Gastroesophageal sphincter (tissue), 4 donors: ENCODE measurements at regions not wholly inside any gene's neighbourhood (a gene's known extent, or its start where the extent isn't known, plus 50 kb on each side); places are given as distances from the start of the nearest gene placed in this dataset.
"Not testable (repeated sequence)": the region's sequence is repeated elsewhere in the genome, so short reads cannot be mapped to it uniquely, and the experiment has no call there.

Experiments used
- ATAC-seq: fragments of 150-250 bp; one replicate; pipeline ENCODE4 v1.9.1; 2016; ENCODE audit warnings: mild to moderate bottlenecking, moderate library complexity
- H3K27ac ChIP-seq, 4 donors: fragments of 200-600 bp; sonication (generic) in 3 of 4; 1 replicate in 3 of 4; 2 replicates in 1 of 4; pipeline ENCODE4 v1.5.1; 2016 to 2019
- H3K27me3 ChIP-seq: fragments of 200-600 bp; sonication (generic); one replicate; pipeline ENCODE4 v1.5.1; 2019
- H3K36me3 ChIP-seq, 2 donors: fragments of 200-600 bp; sonication (generic); one replicate each; pipeline ENCODE4 v1.5.1; 2019; ENCODE audit warnings: control low read depth in 1 of 2
- H3K4me1 ChIP-seq, 3 donors: fragments of 200-600 bp; sonication (generic); 1 replicate in 2 of 3; 2 replicates in 1 of 3; pipeline ENCODE4 v1.5.1; 2016 to 2019; ENCODE audit warnings: control low read depth in 2 of 3
- H3K4me3 ChIP-seq, 2 donors: fragments of 200-600 bp; sonication (generic); one replicate each; pipeline ENCODE4 v1.5.1; 2019; ENCODE audit warnings: mild to moderate bottlenecking in 1 of 2, moderate library complexity in 1 of 2
- H3K9me3 ChIP-seq, 3 donors: fragments of 200-600 bp; sonication (generic); one replicate each; pipeline ENCODE4 v1.5.1; 2017 to 2019; ENCODE audit warnings: control low read depth in 2 of 3
- EP300 ChIP-seq: sonication (generic); formaldehyde crosslinking; IDR thresholded peaks from one replicate; pipeline ENCODE4 v1.6.1; 2017; ENCODE audit warnings: antibody characterized with exemption, mild to moderate bottlenecking
- POLR2A ChIP-seq, 2 donors: fragments of 450-650 bp; IDR thresholded peaks; one replicate each; pipeline ENCODE4 v1.6.1; 2017; ENCODE audit warnings: antibody characterized with exemption in 2 of 2, mild to moderate bottlenecking in 2 of 2, moderate library complexity in 1 of 2
- POLR2AphosphoS5 ChIP-seq: sonication (generic); formaldehyde crosslinking; IDR thresholded peaks from one replicate; pipeline ENCODE4 v1.6.1; 2017; ENCODE audit warnings: antibody characterized with exemption
- WGBS, 2 donors: methylation state at CpG; one replicate each; pipeline ENCODE4 v1.1.5; 2018; ENCODE audit warnings: low coverage in 1 of 2; 5-methylcytosine and 5-hydroxymethylcytosine counted together
- TF ChIP-seq, protein P1 (sequence below), 4 experiments: fragments of 200-600 bp in 2 of 4; fragments of 450-650 bp in 2 of 4; sonication (generic) in 1 of 4; IDR thresholded peaks; one replicate each; pipeline ENCODE4 v1.5.1; 2017 to 2019; ENCODE audit warnings: antibody characterized with exemption in 4 of 4, mild to moderate bottlenecking in 2 of 4, moderate library complexity in 2 of 4

DNA sequence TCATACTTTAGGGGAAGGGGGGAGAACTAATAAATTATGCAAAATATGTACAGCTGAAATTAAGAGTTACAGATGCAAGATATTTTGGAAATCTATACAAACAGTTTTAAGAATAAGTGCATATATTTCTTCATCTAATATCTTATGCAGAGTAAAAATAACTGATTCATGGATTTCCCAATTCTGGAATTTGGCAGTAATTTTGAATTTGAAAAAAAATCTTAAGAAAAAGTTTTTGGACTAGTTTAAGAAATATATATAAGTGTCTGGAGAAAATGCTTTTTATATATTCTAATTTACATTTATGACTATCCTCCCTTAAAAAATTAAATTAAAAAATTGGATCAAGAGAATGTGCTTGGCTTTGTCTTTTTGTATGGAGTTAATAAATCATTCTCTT, 474.3 kb downstream of the BRINP3 start:
- no peaks in the 10 kb centered on the region for H3K9me3 ChIP-seq
- no peak for TF ChIP-seq POLR2AphosphoS5
- TF ChIP-seq POLR2A (IDR thresholded peaks at IDR 0.05): no peak
- TF ChIP-seq, protein P1, sequence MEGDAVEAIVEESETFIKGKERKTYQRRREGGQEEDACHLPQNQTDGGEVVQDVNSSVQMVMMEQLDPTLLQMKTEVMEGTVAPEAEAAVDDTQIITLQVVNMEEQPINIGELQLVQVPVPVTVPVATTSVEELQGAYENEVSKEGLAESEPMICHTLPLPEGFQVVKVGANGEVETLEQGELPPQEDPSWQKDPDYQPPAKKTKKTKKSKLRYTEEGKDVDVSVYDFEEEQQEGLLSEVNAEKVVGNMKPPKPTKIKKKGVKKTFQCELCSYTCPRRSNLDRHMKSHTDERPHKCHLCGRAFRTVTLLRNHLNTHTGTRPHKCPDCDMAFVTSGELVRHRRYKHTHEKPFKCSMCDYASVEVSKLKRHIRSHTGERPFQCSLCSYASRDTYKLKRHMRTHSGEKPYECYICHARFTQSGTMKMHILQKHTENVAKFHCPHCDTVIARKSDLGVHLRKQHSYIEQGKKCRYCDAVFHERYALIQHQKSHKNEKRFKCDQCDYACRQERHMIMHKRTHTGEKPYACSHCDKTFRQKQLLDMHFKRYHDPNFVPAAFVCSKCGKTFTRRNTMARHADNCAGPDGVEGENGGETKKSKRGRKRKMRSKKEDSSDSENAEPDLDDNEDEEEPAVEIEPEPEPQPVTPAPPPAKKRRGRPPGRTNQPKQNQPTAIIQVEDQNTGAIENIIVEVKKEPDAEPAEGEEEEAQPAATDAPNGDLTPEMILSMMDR (IDR thresholded peaks at IDR 0.05): no peak
- no peak for TF ChIP-seq EP300
- H3K27me3 ChIP-seq: no peaks in the 10 kb centered on the region
- H3K4me1 ChIP-seq: no peaks in the 10 kb centered on the region
- no peak for ATAC-seq
- no peak overlapping the region for H3K27ac ChIP-seq
- H3K36me3 ChIP-seq: no peaks in the 10 kb centered on the region
- H3K4me3 ChIP-seq: no peak overlapping the region

DNA sequence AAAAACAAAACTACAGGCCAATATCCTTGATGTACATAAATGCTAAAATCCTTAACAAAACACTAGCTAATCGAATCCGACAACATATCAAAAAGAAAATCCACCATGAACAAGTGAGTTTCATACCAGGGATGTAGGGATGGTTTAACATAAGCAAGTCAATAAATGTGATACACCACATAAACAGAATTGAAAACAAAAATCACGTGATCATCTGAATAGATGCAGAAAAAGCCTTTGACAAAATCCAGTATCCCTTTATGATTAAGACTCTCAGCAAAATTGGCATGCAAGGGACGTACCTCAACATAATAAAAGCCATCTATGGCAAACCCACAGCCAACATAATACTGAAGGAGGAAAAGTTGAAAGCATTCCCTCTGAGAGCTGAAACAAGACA, 466.1 kb downstream of the BRINP3 start:
- WGBS, 2 donors: 87 to 92% methylated on average over 4 of the region's 4 CpGs
- H3K27me3 ChIP-seq: no peaks in the 10 kb centered on the region
- no peak overlapping the region for H3K4me3 ChIP-seq
- H3K4me1 ChIP-seq: no peaks in the 10 kb centered on the region
- no peaks in the 10 kb centered on the region for H3K36me3 ChIP-seq
- H3K9me3 ChIP-seq: no peaks in the 10 kb centered on the region
- no peak for TF ChIP-seq EP300
- no peak for TF ChIP-seq POLR2AphosphoS5
- TF ChIP-seq, protein P1 (IDR thresholded peaks at IDR 0.05): no peak
- no peak for TF ChIP-seq POLR2A (IDR thresholded peaks at IDR 0.05)
- H3K27ac ChIP-seq: no peak overlapping the region
- ATAC-seq: no peak

DNA sequence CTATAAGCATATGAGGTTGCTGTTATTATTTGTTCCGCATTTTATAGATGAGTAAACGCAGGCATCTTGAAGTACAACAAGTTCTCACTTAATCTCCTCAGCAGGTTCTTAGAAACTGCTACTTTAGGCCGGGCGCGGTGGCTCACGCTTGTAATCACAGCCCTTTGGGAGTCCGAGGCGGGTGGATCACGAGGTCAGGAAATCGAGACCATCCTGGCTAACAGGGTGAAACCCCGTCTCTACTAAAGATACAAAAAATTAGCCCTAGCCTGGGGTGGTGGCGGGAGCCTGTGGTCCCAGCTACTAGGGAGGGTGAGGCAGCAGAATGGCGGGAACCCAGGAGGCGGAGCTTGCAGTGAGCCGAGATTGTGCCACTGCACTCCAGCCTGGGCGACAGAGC, 458.5 kb downstream of the BRINP3 start:
- not testable (repeated sequence) for H3K27me3 ChIP-seq, H3K4me1 ChIP-seq, ATAC-seq, H3K27ac ChIP-seq, H3K36me3 ChIP-seq, H3K9me3 ChIP-seq, H3K4me3 ChIP-seq
- WGBS, 2 donors: 93 to 96% methylated on average over 5 to 8 of the region's 16 CpGs

DNA sequence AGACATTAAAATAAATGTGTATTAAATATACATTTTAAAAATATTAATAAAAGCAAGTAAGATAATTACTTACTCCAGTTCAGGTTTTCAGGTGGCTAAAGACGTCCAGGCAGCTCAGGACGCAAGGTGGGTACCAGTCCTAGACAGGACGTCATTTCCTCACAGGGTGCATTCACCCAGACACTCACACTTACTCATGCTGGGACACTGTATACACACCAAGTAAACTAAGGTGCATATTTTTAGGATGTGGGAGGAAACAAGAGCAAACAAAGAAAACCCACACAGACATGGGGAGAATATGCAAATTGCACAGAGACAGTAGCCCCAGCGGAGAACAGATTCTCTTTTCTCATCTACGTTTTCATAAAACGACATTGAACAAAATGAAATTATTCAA, 457.9 kb downstream of the BRINP3 start:
- Histone ChIP-seq H3K36me3 (no peaks in the 10 kb centered on the region), H3K4me1 (no peaks in the 10 kb centered on the region)
- 84 to 89% methylated on average over 3 to 6 of the region's 6 CpGs for WGBS, 2 donors

DNA sequence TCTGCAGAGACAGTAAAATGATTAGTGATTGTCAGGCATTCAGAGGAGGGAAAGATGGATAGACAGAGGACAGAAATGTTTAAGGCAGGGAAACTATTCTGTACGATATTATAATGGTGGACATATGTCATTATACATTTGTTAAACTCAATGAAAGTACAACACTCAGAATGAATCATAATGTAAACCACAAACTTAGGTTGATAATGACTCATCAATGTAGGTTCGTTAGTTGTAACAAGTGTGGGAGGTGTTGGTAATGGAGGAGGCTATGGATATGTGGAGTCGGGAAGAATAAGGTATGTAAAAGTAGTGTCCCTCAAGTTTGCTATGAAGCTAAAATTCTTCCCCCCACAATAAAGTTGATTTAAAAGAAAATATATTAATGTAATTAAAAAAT, 455.0 kb downstream of the BRINP3 start:
- TF ChIP-seq, protein P1 (IDR thresholded peaks at IDR 0.05): no peak
- TF ChIP-seq EP300: no peak
- TF ChIP-seq POLR2AphosphoS5: no peak
- Histone ChIP-seq H3K4me3 (no peak overlapping the region), H3K36me3 (no peaks in the 10 kb centered on the region), H3K4me1 (no peaks in the 10 kb centered on the region), H3K27ac (no peak overlapping the region), H3K9me3 (no peaks in the 10 kb centered on the region), H3K27me3 (no peaks in the 10 kb centered on the region)
- 70 to 77% methylated on average over 3 of the region's 3 CpGs for WGBS, 2 donors
- no peak for ATAC-seq

More for the DNA sequence above, 457.9 kb downstream of the BRINP3 start:
- Histone ChIP-seq H3K4me3 (no peak overlapping the region), H3K9me3 (no peaks in the 10 kb centered on the region), H3K27ac (no peak overlapping the region), H3K27me3 (no peaks in the 10 kb centered on the region)
- TF ChIP-seq POLR2AphosphoS5 (no peak), EP300 (no peak), POLR2A (IDR thresholded peaks at IDR 0.05) (no peak)
- TF ChIP-seq, protein P1 (IDR thresholded peaks at IDR 0.05): no peak
- no peak for ATAC-seq

DNA sequence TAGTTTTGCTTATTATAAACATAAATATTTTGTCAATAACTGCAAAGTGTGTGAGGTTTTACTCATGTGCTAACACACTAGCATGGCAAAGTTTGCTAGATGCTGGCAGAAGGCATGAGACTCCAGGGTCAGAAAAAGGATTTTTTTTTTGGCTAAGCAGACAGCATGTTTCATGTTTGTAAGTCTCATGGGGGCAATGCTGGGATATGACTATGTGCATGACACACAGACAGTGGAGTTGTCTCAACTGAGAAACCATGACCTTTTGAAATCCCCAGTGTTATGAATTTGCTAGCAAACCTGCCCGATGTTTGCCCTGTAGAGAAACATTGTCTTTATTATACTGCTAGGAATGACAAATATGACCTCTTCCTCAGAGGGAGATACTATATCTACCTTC, 448.2 kb downstream of the BRINP3 start:
- H3K27ac ChIP-seq: no peak overlapping the region
- 38 to 80% methylated on average over 1 of the region's 1 CpG for WGBS, 2 donors
- H3K4me1 ChIP-seq: no peaks in the 10 kb centered on the region
- no peaks in the 10 kb centered on the region for H3K27me3 ChIP-seq
- no peak for ATAC-seq
- no peaks in the 10 kb centered on the region for H3K36me3 ChIP-seq
- H3K4me3 ChIP-seq: no peak overlapping the region
- TF ChIP-seq EP300 (no peak), POLR2AphosphoS5 (no peak)
- TF ChIP-seq, protein P1 (IDR thresholded peaks at IDR 0.05): no peak
- H3K9me3 ChIP-seq: no peaks in the 10 kb centered on the region
